ENCODE measurements at regions not wholly inside any gene's neighbourhood (a gene's known extent, or its start where the extent isn't known, plus 50 kb on each side); places are given as distances from the start of the nearest gene placed in this dataset.

GRCh38 chr2:78707776-78708386, 317.6 kb upstream of the REG3G start:
- Mint-ChIP-seq H3K27ac (ENCODE audit: unreplicated experiment) (no peak overlapping the region), H3K9me3 (no peaks in the 10 kb centered on the region), H3K4me3 (no peak overlapping the region), H3K4me1 (no peaks in the 10 kb centered on the region), H3K36me3 (ENCODE audit: low read depth) (no peaks in the 10 kb centered on the region), H3K27me3 (ENCODE audit: low read depth) (no peaks in the 10 kb centered on the region)
- TF ChIP-seq CTCF (conservative IDR thresholded peaks at IDR 0.05): no peak
- DNase-seq (ENCODE audit: low read depth, low spot score): no peak

GRCh38 chr2:78710632-78711375, 314.7 kb upstream of the REG3G start:
- Mint-ChIP-seq H3K4me3 (no peak overlapping the region), H3K27me3 (ENCODE audit: low read depth) (no peaks in the 10 kb centered on the region), H3K36me3 (ENCODE audit: low read depth) (no peaks in the 10 kb centered on the region), H3K9me3 (no peaks in the 10 kb centered on the region), H3K27ac (ENCODE audit: unreplicated experiment) (no peak overlapping the region), H3K4me1 (no peaks in the 10 kb centered on the region)
- no peak for DNase-seq (ENCODE audit: low read depth, low spot score)
- TF ChIP-seq CTCF (conservative IDR thresholded peaks at IDR 0.05): no peak

GRCh38 chr2:78715293-78715692, 310.2 kb upstream of the REG3G start:
- no peaks in the 10 kb centered on the region for H3K4me1 Mint-ChIP-seq
- H3K9me3 Mint-ChIP-seq: no peaks in the 10 kb centered on the region
- no peaks in the 10 kb centered on the region for H3K36me3 Mint-ChIP-seq (ENCODE audit: low read depth)
- no peak for TF ChIP-seq CTCF (conservative IDR thresholded peaks at IDR 0.05)
- DNase-seq (ENCODE audit: low read depth, low spot score): no peak
- H3K27me3 Mint-ChIP-seq (ENCODE audit: low read depth): no peaks in the 10 kb centered on the region
- H3K27ac Mint-ChIP-seq (ENCODE audit: unreplicated experiment): no peak overlapping the region
- H3K4me3 Mint-ChIP-seq: no peak overlapping the region

GRCh38 chr2:78718024-78718423, 307.5 kb upstream of the REG3G start:
- no peak for DNase-seq (ENCODE audit: low read depth, low spot score)
- no peaks in the 10 kb centered on the region for H3K9me3 Mint-ChIP-seq
- H3K27ac Mint-ChIP-seq (ENCODE audit: unreplicated experiment): no peak overlapping the region
- no peaks in the 10 kb centered on the region for H3K4me1 Mint-ChIP-seq
- H3K4me3 Mint-ChIP-seq: no peak overlapping the region
- no peaks in the 10 kb centered on the region for H3K36me3 Mint-ChIP-seq (ENCODE audit: low read depth)
- TF ChIP-seq CTCF (conservative IDR thresholded peaks at IDR 0.05): no peak
- no peaks in the 10 kb centered on the region for H3K27me3 Mint-ChIP-seq (ENCODE audit: low read depth)

- Mint-ChIP-seq H3K27ac (ENCODE audit: unreplicated experiment) (no peak overlapping the region), H3K4me1 (no peaks in the 10 kb centered on the region), H3K36me3 (ENCODE audit: low read depth) (no peaks in the 10 kb centered on the region), H3K9me3 (no peaks in the 10 kb centered on the region), H3K4me3 (no peak overlapping the region), H3K27me3 (ENCODE audit: low read depth) (no peaks in the 10 kb centered on the region)
- TF ChIP-seq CTCF (conservative IDR thresholded peaks at IDR 0.05): no peak
- no peak for DNase-seq (ENCODE audit: low read depth, low spot score)
These were observed 307.0 kb upstream of the REG3G start for GRCh38 chr2:78718473-78718872.

Data from neural crest cell (in vitro differentiated cells).